Fibroblast of skin of left biceps (primary cell): ENCODE measurements at regions not wholly inside any gene's neighbourhood (a gene's known extent, or its start where the extent isn't known, plus 50 kb on each side); places are given as distances from the start of the nearest gene placed in this dataset.
"Not testable (repeated sequence)": the region's sequence is repeated elsewhere in the genome, so short reads cannot be mapped to it uniquely, and the experiment has no call there.

ENCODE experiments used
- DNase-seq, 2 experiments: peaks; one replicate each; pipeline ENCODE4 v3.0.0-alpha.2; 2013; ENCODE audit warnings: low read depth in 2 of 2

DNA sequence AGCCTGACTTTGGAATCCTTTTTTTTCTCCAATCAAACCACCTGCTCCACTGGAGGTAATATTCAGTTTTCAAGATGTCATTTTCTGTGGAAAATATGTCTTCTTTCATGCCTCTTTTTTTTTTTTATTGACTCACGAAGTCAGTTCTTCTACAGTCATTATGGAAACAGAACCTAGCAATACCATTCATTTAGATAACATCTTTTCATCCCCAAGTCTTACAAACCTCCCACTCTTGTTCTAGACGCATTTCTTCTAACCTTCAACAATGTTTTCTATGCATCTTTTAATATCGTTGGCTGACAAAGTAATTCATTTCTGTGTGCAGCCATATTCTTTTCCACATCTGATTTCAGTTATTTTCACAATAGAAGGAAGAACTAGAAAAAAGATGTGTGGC is 474.3 kb upstream of the CCDC196 start:
- no peak for DNase-seq

- not testable (repeated sequence) for DNase-seq
Observed at GRCh38 chr14:66013607-66014006, 472.6 kb upstream of the CCDC196 start.

GRCh38 chr14:66015071-66015780 is 470.9 kb upstream of the CCDC196 start:
- no peak for DNase-seq

- no peak for DNase-seq
Observed at GRCh38 chr14:66017927-66018326, 468.2 kb upstream of the CCDC196 start.

DNA sequence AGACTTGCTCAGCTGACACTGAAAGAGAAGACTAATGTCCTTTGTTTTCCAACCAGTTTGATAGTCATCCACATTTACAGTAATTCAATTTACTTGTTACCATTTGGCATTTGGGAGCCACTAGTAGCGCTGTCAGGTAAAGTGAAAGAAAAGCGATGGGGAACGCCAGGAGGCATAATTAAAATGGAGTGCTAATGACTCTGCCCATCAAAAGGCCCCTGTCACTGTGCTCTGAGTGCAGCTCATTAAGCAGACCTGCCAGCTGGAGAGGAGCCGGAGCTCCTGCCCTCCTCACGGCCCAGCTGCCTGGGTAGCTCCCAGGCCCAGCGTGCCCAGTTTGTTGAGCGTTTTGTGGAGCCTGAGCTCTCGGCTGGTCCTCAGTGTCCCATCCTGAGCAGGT is 463.6 kb upstream of the CCDC196 start:
- DNase-seq, result no peak

GRCh38 chr14:66025779-66026178 is 460.4 kb upstream of the CCDC196 start:
- no peak for DNase-seq

GRCh38 chr14:66031981-66032380 is 454.2 kb upstream of the CCDC196 start:
- DNase-seq, result not testable (repeated sequence)

- DNase-seq, result no peak
Observed at GRCh38 chr14:66032800-66033199, 453.4 kb upstream of the CCDC196 start.

DNA sequence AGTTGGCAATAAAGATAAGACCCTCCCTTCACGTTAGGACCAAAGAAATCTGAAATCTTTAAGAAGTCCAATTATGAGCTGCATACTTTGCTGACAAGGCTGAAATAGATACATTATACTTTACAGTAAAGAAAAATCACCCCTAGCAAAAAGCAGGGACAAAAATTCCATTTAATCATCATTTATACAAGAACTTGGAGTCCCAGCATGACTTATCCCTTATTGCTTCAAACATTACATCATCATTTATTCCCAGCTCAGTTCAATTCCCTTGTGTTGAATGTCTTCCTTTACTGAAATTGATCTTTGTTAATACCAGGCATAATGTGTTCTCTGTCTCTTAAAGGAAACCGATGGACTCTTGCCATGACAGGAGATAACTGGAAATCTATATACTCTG is 449.6 kb upstream of the CCDC196 start:
- DNase-seq, result no peak

DNA sequence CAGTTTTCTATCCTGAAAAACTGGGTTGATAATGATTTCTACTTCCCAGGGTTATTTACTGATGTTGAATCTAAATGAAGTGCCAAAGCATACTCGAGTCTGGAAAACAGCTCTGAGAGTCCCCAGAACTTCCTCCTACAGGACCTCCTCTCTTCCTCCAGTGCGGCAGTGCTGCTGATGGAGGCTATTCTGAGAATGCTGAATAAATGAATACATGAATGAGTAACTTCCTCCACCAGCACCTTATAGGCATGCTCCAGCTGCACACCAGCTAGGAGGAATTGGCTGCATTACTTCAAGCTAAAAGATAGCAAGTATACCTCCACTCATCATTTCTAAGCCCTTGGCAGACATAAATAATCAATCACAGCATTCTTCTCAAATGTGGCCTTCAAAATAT is 448.8 kb upstream of the CCDC196 start:
- no peak for DNase-seq

GRCh38 chr14:66038212-66038611 is 448.0 kb upstream of the CCDC196 start:
- no peak for DNase-seq

GRCh38 chr14:66038618-66039017 is 447.6 kb upstream of the CCDC196 start:
- DNase-seq, result peak; percentile 41 to 46

GRCh38 chr14:66039495-66039894 is 446.7 kb upstream of the CCDC196 start:
- DNase-seq, result no peak

DNA sequence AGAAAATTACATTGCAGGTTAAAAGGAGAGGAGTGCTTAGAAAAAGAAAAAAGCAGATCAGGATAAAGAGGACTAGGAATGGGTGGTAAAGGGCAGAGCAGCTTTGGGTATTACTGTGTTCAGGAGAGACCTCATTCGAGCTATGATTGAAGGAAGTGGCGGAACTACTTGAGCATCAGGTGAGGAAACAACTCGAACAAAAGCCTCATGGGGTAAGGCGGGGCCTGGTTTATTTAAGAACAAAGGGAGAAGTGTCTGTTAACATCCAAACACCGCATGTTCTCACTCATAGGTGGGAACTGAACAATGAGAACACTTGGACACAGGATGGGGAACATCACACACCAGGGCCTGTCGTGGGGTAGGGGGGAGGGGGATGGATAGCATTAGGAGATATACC is 444.6 kb upstream of the CCDC196 start:
- no peak for DNase-seq

DNA sequence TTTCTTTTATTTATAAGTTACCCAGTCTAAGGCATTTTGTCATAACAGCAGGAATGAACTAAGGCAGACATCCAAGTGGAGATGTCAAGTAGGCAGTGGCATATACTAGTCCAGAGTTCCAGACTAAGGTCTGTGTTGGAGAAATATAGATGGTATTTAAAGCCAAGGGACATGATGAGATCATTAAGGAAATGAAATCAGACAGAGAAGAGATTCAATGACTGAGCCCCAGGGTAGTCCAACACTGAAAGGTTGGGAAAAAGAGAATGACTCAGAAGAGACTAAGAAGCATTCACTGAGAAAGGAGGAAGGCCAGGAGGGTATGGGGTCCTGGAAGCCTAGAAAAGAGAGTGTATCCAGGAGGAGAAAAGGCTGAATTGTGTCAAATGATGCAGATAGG is 442.2 kb upstream of the CCDC196 start:
- no peak for DNase-seq

- DNase-seq, result no peak
Observed at GRCh38 chr14:66045572-66046021, 440.6 kb upstream of the CCDC196 start.

DNA sequence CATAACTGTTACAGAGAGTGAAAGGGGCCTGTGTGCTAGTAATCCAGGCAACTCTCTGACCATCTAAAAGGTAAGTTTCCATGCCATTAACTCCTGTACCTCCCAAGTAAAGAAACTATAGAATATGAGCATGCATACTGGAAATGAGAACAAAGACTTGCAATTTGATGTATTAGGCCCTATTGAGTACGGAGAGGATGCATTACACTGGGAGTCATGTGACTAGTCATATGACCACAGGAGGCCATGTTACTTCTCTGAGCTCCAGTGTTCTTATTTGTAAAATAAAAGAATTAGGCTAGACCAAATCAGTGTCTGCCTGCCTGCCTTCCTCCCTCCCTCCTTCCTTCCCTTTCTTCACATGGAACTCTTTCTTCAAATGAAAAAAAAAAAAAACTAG is 440.1 kb upstream of the CCDC196 start:
- no peak for DNase-seq

DNA sequence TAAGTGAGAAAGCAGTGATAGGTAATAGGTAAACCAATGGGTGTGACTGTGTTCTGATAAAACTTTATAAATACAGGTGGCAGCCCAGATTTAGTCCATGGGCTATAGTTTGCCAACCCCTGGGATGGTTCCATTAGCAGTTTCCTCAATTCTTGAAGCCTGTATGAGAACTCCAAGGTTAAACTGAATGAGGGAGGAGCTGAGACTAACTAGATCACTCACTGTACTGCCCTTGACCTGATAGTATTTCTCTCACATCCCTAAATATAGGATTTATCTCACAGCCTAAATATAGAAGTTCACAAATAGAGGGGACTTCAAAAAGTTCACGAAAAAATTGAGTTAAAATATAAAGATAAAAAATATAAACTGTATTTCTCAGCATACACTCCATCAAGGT is 439.6 kb upstream of the CCDC196 start:
- no peak for DNase-seq

GRCh38 chr14:66056268-66056907 is 429.8 kb upstream of the CCDC196 start:
- no peak for DNase-seq

DNA sequence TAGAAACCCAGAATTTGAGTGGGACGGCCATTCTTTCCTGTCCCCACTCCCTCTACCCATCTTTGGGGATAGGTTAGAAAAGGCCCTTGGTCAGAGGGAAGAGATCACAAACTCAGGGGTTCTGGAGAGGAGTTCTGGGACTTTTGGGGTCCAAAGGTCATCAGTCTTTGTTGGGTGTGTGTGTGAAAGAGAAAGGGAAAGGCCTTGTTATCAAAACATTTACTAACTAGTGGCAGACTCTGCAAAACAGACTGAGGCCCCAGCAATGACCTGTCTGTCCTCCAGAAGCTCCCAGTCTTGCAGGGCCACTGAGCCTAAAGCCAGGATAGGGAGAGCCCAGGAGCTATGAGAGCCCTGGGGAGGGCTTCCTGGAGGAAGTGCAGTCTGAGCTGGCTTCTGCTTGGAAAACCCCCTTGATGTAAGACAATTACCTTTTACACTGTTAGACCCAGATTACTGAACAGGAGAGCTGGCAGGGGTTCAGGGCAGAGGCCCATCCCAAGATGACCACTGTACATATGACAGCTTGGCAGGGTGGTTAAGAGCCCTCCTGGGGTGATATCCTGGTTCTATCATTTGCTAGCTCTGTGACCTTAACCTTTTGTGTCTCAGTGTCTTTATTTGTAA is 429.1 kb upstream of the CCDC196 start:
- DNase-seq, result no peak

GRCh38 chr14:66065188-66065587 is 421.0 kb upstream of the CCDC196 start:
- DNase-seq, result no peak

DNA sequence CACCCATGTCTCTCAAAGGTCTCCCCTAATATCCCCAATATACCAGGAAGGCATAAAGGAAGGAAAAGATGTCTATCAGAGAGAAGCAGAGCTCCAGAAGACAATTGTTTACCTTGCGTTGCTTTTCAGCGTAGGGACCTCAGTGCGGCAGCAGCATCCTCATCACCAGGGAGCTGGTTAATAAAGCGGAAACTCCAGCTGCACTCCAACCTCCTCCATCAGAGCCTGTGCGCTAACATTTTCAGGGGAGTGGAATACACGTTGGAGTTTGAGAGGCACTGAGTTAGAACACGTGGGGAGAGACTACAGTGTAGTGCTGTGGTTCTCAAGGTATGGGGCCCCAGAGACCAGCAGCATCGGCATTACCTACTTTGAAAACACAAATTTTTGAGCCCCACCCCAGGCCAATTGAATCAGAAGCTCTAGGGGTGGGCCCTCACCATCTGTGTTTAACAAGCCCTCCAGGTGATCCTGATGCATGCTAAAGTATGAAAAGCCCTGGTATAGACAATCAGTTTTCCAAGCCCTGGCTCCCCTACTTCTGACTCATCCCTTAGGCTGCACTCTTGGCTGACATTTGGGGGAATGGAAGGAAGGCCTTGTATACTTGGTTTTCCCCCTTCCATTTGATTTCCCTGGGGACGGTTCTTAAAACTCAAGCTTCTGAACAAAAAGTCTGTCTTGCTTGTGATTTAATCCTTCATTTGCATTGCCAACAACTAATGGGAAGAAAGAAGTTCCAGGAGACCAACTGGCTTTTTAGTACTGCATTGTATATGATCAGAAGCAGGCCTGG is 419.0 kb upstream of the CCDC196 start:
- peak; percentile 63 to 74 for DNase-seq
